Stimulated activated CD4-positive, alpha-beta T cell treated with anti-CD3 and anti-CD28 coated beads, Interleukin-15, amount 100 ng/mL, for 48 hours (primary cell): ENCODE measurements at regions not wholly inside any gene's neighbourhood (a gene's known extent, or its start where the extent isn't known, plus 50 kb on each side); places are given as distances from the start of the nearest gene placed in this dataset.

Experiments
- DNase-seq, 2 donors: peaks; one replicate each; pipeline ENCODE4 v3.0.0-alpha.2; 2020; ENCODE audit warnings: low read depth in 2 of 2

GRCh38 chr4:123939621-123940020 lies 543.0 kb downstream of the SPRY1 start:
- no peak for DNase-seq

- DNase-seq = no peak
These were observed 544.0 kb downstream of the SPRY1 start for GRCh38 chr4:123940604-123941003.

GRCh38 chr4:123941306-123941705 lies 544.7 kb downstream of the SPRY1 start:
- DNase-seq = no peak

GRCh38 chr4:123943976-123944375 lies 547.4 kb downstream of the SPRY1 start:
- DNase-seq = no peak

GRCh38 chr4:123945301-123945700 lies 548.7 kb downstream of the SPRY1 start:
- DNase-seq = no peak

GRCh38 chr4:123950530-123950929 lies 553.9 kb downstream of the SPRY1 start:
- DNase-seq = no peak

- no peak for DNase-seq
These were observed 556.1 kb downstream of the SPRY1 start for GRCh38 chr4:123952530-123953274.

- no peak for DNase-seq
These were observed 557.0 kb downstream of the SPRY1 start for GRCh38 chr4:123953566-123953965.

GRCh38 chr4:123954220-123954619 lies 557.6 kb downstream of the SPRY1 start:
- no peak for DNase-seq

GRCh38 chr4:123955167-123955800 lies 558.7 kb downstream of the SPRY1 start:
- no peak for DNase-seq

GRCh38 chr4:123956204-123956603 lies 559.6 kb downstream of the SPRY1 start:
- DNase-seq = no peak

GRCh38 chr4:123966990-123967769 lies 570.6 kb downstream of the SPRY1 start:
- no peak for DNase-seq

GRCh38 chr4:123972031-123972430 lies 575.4 kb downstream of the SPRY1 start:
- no peak for DNase-seq

- DNase-seq = no peak
These were observed 578.0 kb downstream of the SPRY1 start for GRCh38 chr4:123974386-123975149.

- DNase-seq = no peak
These were observed 579.7 kb downstream of the SPRY1 start for GRCh38 chr4:123976285-123976684.

- DNase-seq = no peak
These were observed 580.2 kb downstream of the SPRY1 start for GRCh38 chr4:123976819-123977218.

GRCh38 chr4:123977641-123978081 lies 581.1 kb downstream of the SPRY1 start:
- no peak for DNase-seq

- DNase-seq = no peak
These were observed 582.0 kb downstream of the SPRY1 start for GRCh38 chr4:123978637-123979036.

- no peak for DNase-seq
These were observed 584.2 kb downstream of the SPRY1 start for GRCh38 chr4:123980736-123981300.

- DNase-seq = no peak
These were observed 588.3 kb downstream of the SPRY1 start for GRCh38 chr4:123984886-123985285.

GRCh38 chr4:123986268-123986798 lies 589.7 kb downstream of the SPRY1 start:
- no peak for DNase-seq
